ENCODE measurements at regions not wholly inside any gene's neighbourhood (a gene's known extent, or its start where the extent isn't known, plus 50 kb on each side); places are given as distances from the start of the nearest gene placed in this dataset.

DNA sequence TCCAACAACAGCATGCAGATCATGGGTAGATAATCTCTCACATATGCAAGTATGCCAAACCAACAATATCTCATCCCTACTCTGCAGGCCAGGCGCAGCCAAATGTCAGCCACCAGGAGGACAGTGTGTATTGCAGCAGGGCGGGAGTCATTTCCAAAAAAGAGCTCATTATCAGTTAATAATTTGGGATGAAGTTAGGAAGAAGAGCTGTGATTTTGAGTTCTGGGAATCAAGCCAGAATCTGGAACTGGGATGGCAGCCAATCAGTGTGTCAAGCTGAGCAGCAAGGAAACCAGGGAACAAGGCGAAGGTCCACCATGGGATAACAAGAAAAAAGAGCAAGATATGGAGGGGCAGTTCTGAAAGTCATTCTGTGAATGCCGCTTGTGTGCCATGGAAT lies 88.2 kb upstream of the CAMK2D start:
- DNase-seq = peak; percentile 37

DNA sequence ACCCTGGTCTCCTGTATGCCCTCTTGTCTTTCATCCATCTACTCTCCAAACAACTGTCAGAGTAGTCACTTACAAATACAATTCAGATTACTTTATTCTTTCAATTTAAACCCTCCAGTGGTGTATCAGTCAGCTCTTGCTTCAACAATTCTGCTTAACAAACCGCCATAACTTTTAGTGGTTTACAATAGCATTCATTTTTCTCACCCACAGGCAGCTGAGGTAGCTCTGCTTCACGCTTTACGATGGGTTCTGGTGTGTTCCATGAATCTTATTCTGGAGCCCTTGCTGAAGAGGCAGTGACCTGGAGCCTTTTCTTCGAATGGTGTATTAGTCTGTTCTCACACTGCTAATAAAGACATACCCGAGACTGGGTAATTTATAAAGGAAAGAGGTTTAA lies 86.2 kb upstream of the CAMK2D start:
- no peak for DNase-seq

DNA sequence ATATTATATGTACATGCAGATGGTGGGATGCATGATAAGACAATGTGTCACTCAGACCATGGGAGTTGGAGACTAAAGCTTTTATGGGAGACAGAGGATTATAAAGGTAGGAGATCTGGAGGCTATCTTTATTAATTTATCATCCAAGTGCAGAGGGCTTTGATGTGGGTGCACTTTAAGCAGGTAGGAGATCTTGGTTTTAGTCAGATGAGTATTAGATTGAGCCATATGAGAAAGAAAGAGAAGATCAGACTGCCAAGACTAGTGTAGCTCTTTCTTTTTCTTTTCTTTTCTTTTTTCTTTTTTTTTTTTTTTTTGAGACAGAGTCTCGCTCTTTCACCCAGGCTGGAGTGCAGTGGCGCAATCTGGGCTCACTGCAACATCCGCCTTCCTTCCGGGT lies 84.9 kb upstream of the CAMK2D start:
- DNase-seq = no peak

DNA sequence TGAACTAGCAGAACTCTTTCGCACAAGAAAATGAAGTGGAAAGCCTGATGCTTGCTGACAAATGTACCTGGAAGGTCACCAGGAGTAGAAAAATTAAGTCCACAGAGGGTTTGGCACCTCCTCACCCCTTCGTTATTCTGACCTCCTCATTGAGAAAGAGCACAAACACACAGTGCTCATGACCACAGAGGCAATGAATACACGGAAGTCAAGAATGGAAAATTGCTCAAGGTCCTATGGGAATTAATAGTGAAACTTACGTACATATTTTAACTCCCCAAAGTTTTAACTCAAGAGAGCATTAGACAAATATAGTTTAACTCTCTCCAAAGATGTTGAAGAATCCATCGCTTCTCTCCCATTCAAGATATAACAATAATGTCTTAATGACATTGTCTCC lies 83.6 kb upstream of the CAMK2D start:
- no peak for DNase-seq

DNA sequence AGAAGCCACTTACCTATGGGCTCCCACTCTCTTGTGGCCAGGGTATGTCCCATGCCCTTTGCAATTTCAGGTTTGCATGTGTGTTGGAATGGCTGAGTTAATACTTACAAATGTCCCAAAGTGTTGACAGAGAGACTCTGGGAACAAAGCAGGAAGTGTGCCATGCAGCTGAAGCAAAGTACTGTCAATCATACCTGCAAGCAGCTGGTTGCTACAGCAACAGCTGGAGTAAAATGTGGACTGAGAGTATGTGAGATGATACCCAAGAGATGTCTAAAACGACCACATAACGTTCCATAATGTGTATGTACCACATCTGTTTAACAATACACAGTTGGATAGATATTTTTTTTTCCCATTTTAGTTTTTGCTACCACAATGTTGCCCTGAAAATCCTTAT lies 82.8 kb upstream of the CAMK2D start:
- no peak for DNase-seq

DNA sequence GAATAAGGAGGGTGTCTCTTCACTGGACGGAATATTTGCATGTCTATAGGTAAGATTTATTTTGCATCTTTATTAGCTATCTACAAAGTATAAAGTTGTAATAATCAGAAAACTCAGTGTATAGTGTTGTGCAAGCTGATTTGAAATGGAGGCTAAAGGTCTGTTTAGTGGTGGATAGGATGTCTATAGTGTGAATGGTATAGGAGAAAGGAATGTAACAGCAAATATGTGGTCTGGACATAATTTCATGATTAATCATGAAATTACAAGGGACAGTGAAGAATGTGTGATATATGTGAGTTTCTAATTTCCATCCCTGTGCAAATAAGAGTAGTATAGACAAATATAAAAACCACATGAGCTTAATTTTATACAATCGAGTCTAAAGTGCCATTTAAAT lies 79.3 kb upstream of the CAMK2D start:
- DNase-seq = no peak

DNA sequence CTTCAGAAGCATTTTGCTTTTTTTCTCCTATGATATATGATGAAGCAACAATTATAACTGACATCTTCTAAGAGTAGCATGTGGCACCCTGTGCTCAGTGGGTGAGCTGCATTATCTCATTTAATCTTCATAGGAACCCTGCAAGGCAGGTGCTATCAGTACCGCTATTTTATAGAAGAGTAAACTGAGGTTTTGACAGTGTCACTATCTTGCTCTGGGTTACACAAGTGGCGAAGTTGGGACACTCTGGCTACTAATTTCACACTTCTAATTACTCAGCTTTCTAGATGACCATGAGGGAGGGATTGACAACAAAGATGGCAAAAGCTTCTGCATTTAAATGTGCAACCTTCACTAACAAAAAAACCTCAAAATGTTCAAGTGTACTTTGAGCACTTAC lies 76.9 kb upstream of the CAMK2D start:
- DNase-seq = no peak

DNA sequence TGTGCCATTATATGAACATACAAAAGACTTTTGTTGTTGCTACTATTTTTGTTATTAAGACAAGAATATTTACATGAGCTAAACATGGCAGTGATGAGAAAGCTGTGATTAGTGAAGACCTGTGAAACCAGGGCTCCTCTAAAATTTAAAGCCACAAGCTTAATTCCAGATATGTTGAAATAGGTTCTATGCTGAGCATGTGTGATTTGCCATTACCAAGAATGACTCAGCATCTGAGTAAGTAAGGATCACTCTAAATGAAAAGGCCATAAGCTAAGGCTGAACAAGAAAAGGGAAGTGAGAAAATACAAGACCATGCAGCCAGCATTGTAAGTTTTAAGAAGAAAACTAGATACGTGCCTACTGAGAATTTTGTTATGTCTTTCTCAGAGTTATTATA lies 75.9 kb upstream of the CAMK2D start:
- DNase-seq = no peak

DNA sequence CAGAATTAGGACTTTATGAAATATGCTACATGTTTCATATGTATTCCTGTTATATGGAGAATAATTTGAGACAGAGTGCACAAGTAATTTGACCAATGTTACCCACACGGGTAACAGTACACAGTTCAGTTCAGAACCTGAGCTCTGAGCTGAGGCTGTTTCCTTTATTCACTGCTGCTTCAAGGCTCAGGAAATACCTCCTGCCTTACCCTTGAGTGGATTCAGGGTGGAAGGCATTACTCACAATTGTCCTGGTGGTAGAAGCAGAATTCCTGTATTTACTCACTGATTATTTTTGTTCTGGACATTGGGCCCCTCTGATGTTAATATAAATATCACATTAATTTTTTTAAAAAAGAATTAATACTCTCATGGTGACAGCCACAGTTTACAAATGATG lies 73.5 kb upstream of the CAMK2D start:
- DNase-seq = no peak

DNA sequence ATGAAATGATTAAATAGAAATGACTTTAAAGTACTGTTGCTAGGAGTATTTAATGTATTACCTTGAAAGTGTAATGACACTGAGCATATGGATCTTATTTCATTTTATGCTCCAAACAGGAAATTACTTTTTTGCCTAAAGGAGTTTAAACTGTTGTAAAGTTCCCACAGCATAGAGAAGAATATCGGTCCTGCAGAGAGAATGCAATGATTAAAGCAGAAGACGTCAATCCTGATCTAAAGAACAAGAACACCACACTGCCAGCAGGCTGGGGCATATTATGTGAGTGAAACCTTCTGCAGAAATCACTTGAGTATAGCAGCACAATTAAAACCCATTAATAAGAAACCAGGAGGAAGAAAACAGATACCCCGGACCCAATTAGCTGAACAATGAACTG lies 72.8 kb upstream of the CAMK2D start:
- DNase-seq = no peak

DNA sequence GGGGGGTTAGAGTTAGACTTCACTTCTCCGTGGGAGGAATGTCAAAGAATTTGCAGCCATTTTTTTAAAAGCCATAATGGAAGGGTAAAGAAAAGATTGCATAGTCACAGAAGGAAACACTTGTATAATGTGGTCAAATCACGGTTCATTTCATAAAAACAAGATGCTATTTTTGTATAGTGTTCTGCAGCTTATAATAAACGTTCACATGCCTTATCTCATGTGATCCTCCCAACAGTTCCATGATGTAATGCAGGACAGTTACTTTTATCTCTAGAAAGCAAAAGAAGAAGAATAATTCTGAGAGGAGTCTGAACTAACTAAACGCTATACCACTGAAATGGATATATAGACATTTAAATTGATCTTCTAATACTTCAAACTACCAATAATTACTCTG lies 71.3 kb upstream of the CAMK2D start:
- DNase-seq = no peak

DNA sequence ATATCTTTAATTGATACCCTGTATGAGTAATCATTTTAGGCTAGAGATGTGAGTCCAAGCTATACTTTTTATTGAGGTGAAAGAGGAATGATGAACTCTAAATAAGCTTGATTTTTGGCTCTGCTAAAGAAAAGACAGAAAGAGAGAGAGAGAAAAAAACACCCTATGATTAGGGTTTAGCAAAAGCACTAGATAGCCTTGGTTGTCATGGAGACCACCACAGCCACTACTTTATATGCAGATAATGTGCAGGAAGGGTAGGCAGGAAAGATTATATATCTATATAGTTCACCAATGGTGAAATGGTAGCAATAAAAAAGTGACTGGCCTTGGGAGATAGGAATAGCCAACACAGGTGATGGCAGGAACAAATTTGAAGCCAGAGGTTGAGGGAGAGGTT lies 69.9 kb upstream of the CAMK2D start:
- DNase-seq = no peak

DNA sequence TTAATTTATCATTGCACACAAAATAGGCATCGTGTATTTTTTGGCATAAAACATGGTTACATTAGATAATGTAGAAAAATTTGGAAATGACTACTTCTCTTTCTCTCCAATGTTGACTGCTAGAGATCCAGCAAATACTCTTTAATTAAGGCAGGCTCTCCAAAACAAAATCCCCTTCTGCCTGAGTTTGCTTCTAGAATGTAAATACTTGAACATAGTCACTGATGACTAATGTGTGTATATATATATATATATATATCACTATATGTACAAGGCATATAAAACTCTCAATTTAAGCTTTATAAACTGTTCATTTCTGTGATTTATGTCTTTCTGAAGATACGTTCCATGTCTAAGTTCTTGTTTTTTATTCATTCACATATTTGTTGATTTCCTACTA lies 67.2 kb upstream of the CAMK2D start:
- DNase-seq = no peak

DNA sequence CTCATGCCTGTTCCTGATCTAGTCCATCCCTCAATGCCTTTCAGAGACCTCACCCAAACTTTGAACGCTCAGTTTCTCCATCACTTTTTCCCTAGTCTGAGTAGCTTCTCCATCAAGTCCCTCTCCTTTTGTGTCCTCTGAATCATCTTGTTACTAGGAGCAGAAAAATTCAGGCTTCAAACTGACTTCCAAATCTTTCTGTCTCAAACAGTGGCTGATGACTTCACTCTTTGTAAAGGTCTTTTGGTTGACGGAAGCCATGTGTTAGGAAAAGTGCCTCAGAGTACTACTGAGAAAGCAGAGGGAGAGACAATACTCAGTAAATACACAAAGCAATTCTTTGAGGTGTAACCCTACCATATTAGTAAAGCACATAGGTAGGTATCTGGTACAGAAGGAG lies 65.7 kb upstream of the CAMK2D start:
- no peak for DNase-seq

DNA sequence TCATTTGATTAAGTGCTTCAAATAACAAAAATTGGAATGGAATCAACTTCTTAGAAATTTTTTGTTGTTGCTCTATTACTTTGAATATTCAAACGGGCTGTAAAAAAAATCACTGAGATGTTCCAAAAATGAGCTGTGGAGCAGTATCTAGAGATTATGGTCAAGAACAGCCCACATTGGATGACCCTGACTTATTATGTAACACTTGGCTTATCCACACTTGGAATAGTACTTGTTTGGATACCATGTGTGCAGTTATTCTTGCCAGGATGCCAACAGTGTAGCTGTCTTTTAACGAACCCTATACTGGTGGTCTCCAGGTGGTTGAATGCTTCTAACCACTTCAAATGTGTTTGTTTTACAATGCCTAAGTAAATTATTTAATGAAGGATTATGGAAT lies 64.9 kb upstream of the CAMK2D start:
- DNase-seq = no peak

DNA sequence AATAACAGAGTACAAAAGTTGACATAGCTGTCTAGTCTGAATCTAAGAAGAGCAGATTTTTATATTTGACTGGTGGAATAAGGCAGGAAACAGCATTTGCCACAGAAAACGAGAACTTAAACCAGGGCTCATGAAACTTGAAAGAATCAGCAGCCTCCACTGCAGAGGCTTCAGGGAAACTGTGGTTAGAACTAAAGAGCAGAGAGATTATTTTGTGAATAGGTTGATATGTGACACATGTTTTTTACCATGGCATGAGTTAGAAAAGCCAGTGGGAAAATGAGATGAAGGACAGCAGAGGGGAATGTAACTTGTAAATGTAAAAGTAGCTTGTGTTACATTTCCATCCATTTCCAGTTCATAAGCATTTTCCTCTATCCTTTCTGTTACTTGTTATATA lies 63.7 kb upstream of the CAMK2D start:
- DNase-seq = no peak

DNA sequence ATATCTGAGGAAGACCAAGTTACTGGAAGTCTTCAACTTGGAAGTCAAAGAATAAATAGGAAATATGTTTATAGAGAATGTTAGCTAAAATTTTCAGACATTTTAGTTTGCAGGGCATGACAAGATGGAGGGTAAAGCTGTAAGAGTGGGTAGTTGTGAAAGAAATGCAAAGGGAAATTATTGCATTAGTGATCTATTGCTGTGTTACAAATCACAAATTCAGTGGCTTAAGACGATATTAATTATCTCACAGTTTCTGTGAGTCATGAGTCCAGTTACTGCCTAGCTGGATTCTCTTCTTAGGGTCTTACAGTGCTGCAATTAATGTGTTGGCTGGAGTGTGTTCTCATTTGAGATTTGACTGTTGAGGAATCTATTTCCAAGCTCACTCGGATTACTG lies 62.9 kb upstream of the CAMK2D start:
- no peak for DNase-seq

DNA sequence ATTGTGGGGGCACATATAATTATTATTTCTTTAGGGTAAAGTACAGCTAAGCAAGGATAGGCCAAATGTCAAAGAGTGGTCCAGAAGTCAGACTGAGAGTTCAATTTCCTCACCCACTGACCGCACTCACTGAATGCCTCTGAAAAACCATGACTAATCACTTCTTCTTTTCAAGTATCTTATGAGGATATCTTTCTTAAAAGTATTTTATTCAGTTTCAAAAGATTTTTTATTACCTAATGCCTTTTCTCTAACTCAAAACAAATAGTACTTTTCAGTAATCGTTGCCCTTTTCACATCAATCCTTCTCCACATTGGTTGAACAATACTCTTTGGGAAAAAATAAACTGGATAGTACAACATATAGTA lies 61.7 kb upstream of the CAMK2D start:
- DNase-seq = no peak

DNA sequence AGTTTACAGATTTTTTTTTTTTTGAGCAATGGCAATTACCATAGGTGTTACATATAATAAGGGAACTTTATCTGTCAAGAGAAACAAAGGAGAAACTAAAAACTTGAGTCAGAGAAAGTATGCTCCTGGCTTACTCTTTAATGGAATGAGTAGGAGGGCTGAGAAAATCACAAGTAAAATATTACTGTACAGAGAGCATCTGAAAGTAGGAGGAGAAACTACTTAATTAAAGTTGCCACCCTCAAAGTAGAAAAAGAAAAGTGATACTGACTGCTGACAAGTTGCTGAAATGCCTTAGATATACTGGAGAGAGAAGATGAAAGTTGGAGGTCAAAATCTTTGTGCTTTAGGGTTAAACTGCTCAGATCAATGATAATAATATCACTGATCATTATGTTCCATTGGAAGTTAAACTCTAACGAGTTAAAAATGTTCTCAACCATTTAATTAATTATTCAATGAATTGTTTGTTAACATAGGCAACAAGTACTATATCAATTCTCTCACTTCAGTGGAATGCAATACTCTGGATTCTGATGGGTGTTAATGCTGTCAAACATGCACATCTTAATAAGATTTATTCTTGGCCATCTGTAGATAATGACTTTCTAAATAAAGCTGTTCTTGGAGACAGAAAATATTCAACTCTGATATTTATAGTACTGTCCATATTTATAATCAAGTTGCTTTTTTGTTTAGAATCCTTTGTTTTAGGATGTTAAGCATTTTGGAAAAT lies 61.2 kb upstream of the CAMK2D start:
- no peak for DNase-seq

DNA sequence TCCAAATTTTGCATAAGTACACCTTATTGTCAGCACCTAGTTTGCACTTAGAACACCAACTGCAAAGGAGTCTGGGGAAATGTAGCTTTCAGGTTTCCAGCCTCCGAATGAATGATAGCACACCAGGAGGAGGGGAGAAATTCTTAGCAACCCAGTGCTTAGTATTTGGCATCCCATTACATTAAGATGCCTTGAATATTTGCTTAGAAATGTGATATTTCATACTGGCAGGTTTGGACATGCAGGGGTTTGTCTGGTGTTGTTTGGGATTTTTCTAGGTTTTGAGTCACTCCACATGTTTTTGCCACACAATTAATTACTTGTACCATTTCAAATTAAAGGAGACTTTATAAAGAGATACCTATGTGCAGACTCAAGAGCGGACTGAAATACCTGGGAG lies 60.3 kb upstream of the CAMK2D start:
- DNase-seq = no peak

DNA sequence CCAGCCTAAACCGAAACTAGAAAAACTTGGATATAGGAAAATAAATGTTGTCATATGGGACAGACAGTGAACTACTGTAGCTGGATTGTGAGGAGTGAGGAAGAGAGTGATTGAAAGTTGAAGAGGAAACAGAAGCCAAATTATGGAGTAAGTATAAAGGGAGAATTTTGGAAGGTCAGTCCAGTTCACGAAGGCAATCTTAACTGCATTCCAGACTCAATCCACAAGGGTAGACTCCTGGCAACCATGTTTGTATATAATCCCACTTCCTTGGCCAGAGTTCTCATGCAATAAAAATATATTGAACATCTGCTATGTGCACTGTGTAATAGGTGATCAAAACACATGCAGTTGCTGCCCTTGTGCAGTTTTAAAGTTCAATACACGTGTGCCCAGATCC lies 58.6 kb upstream of the CAMK2D start:
- DNase-seq = peak; percentile 75

DNA sequence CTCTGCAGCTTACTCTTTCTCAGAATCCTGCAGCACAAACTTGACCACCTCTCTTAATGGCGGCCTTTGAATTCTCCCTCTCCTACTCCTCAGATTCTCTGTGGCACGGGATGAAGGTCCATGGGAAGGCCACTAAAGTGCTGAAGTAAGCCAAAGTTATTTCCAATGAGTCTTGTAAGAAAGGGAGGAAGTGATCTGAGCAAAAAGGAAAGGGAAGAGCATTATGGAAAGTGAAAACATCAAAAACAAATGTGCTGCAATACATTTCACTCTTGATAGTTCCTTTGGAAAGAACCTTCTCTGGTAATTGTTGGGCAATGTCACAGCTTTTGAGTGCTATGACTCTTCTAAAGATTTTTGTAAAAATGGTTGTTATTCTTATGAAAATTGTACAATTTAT lies 54.3 kb upstream of the CAMK2D start:
- no peak for DNase-seq

DNA sequence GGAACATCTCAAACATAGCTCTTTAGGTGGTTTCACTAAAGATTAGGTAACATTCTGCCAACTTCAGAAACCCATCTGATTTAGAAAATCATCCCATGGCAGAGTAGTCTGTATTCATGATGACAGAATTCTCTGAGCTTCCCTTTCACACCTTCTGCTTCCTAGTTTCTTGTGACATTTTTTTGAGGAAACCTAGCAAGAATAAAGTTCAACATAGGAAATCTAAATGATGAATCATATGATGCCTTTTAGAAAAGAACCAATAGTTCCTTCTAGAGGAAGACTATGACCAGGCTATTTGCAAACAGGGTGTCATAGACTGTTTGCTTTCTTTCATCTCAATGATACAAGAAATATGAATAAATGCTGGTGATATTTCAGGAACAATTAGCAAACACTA lies 49.8 kb upstream of the CAMK2D start:
- DNase-seq = no peak
